ENCODE measurements at regions not wholly inside any gene's neighbourhood (a gene's known extent, or its start where the extent isn't known, plus 50 kb on each side); places are given as distances from the start of the nearest gene placed in this dataset.

- TF ChIP-seq CTCF (IDR thresholded peaks at IDR 0.05) = no peak
- TF ChIP-seq POLR2AphosphoS5 (IDR thresholded peaks at IDR 0.05; ENCODE audit: low read depth, low read length) = no peak
- TF ChIP-seq TCF7L2 (IDR thresholded peaks at IDR 0.05; ENCODE audit: low read depth, low read length) = no peak
Observed at GRCh38 chr2:6694555-6694954, 171.2 kb downstream of the CMPK2 start.
